Fibroblast of skin of right quadriceps (primary cell): ENCODE measurements at regions not wholly inside any gene's neighbourhood (a gene's known extent, or its start where the extent isn't known, plus 50 kb on each side); places are given as distances from the start of the nearest gene placed in this dataset.

ENCODE experiments used
- DNase-seq: peaks from one replicate; pipeline ENCODE4 v3.0.0-alpha.2; 2013

GRCh38 chr3:189455641-189456417 is 175.4 kb upstream of the TP63 start:
- DNase-seq: no peak

- peak; percentile 76 for DNase-seq
These were observed 174.0 kb upstream of the TP63 start for GRCh38 chr3:189457201-189457607.

DNA sequence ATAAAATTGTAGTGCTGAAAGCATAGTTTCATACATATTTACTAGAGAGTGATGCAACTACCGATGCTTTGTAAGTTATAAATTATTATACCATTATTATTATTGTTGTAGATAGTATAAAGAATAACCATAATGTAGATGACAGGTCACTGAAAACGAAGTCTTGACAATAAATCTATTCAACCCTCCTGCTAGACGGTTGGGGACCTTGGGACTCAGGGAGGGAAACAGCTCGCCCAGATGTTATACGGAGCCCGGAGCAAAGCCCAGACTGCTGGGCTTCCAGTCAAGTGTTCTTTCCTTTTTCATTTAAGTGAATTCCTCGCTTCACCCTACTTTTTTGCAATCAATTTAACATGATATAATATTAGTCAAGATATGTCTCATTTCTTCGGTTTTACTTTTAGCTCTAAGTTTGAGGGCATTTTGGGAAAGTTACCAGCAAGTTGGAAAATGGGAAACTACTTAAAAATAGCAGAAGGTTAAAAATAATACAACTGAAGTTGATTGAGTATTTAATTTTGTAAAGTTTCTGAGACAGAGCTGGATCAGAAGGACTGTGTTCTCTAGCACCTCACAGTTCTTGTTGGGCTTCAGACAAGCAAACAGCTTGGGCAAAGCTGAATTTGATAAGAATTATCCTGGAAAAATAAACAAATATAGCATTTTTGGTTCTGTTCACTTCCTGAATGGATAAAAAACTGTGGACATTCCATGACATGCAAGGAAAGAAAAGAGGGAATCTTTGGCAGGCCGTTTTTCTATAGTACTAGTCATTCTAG is 173.4 kb upstream of the TP63 start:
- peak; percentile 8 for DNase-seq

DNA sequence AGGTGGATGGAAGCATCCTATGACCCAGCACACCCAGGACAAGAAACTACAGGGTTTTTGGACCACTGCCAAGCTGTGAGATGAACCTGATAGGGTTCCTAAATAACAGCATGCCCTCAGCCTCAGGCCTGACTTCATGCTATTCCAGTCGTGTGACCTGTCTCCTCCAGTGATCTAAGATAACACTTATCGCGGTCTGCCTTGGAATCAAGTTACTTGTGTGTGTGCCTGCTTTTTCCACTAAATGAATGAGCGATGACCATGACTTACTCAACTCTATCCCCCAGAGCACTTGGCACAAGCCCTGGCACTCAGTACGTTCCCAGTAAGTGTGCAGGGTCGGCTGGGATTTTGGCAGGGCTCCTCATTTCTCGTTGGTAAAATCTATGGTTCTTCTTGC is 172.7 kb upstream of the TP63 start:
- DNase-seq: no peak

GRCh38 chr3:189459231-189459630 is 172.0 kb upstream of the TP63 start:
- DNase-seq: no peak

- DNase-seq: no peak
These were observed 170.7 kb upstream of the TP63 start for GRCh38 chr3:189460511-189460910.

DNA sequence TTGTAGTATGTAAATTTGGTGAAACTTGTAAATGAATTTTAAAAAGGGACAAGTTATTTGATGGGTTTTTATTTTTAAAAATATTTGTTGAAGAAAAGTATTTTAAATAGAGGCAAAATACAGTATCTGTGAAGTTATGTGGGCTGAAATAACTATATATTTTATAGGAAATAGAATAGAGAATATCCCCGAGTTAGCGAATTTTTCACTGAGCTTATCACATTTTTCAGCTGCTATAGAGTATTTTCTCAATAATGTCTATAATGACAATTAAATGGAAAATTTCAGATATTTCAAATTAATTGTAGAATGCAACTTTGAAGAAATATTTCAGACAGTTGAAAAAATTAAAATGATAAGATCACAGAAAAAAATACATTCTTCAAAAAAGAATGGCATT is 166.4 kb upstream of the TP63 start:
- DNase-seq: no peak

GRCh38 chr3:189466004-189466403 is 165.2 kb upstream of the TP63 start:
- no peak for DNase-seq

DNA sequence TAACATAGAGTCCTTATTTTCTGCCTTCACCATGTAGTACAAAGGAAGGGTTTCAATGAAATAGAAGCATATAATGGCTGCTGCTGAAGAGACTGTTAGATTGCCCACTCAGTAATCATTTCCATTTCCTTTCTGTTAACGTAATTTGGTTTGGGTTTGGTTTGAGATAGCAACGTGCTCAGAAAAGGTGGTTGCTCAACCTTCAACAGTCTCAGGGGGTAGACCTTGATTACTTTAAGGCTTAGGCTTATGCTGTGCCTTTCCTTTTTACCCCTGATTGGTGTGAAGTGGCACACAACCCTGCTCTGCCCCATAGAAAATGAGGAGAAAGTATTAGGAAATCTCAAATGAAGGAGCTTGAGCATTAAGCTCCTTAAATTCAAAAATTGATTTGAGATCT is 163.7 kb upstream of the TP63 start:
- no peak for DNase-seq

DNA sequence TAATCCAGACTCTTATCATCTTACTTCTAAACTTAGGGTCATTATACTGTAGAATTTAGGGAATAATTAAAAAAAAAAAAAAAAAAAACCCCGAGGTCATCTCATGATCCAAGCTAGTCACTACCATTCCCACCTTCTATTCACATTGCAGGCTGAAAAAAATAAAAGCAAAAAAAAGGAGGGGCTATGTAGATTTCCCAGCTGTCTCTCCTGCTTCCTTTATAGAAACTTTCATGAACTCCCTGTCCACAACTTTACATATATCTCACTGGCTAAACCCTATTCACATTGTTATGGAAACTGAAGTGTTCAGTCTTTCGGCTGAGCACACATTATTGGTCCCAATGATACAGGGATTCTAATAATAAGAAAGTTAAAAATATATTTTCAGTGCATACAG is 156.2 kb upstream of the TP63 start:
- DNase-seq: no peak

- DNase-seq: no peak
These were observed 153.6 kb upstream of the TP63 start for GRCh38 chr3:189477614-189478013.

GRCh38 chr3:189486556-189486955 is 144.6 kb upstream of the TP63 start:
- no peak for DNase-seq

DNA sequence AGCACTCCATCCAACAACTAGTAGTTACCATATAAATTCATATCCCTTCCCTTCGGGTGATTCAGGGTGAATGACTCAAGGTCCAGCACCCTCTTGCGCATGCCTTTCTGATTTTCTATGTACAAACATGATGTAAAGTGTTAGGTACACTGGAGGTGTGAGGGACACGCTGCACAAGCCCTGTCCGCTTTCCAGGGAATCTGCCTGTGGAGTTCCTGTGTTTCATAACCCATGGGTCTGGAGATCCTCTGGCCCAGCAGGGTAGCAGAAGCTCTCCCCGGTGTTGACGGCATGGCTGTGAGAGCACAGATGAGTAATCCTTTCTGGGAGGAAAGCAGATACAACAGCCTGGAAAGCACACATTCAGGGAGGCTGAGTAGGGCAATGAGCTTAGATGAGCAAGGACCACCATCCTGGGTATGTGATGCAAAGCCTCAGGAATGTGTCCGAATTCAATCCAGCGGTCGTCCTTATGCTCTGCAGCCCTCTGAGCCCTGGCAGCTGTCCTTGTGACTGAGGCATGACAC is 142.9 kb upstream of the TP63 start:
- peak; percentile 89 for DNase-seq

GRCh38 chr3:189490337-189490736 is 140.9 kb upstream of the TP63 start:
- no peak for DNase-seq

DNA sequence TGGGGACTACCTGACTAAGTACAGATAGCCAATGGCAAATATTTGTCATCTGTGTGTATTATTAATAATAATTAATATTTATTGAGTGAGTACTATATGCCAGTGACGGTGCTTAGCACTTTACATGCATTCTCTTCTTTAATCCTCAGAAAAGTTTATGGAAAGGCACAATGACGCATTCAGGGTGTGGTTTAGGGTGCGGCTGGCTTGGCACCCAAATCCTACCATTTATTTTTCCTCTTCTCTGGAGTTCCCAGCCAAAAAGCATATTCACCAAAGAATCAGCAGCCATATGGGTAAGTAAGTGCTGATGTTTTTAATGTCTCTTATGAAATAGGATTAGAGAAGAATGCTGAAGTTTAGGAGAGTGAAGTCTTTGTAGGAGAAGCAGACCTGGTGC is 140.4 kb upstream of the TP63 start:
- peak; percentile 7 for DNase-seq

- DNase-seq: no peak
These were observed 139.4 kb upstream of the TP63 start for GRCh38 chr3:189491831-189492230.

DNA sequence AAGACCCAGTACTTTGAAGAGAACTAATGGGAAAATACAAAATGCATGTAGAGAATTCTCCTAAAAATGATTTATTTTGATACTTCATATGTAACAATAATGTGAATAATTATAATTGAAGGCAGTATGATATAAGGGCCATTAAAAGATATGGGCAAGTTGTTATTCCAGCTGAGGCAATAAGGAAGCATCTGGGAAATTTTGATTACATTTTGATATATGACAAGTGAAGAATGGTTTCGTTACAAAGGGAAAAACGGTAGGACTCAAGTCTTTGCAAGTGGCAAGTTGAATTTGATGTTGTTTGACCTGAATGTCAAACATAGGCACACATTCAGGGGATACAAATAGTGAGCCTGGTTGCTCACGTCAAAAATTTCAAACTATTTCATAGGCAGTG is 137.9 kb upstream of the TP63 start:
- no peak for DNase-seq

- DNase-seq: no peak
These were observed 136.6 kb upstream of the TP63 start for GRCh38 chr3:189494632-189495031.

DNA sequence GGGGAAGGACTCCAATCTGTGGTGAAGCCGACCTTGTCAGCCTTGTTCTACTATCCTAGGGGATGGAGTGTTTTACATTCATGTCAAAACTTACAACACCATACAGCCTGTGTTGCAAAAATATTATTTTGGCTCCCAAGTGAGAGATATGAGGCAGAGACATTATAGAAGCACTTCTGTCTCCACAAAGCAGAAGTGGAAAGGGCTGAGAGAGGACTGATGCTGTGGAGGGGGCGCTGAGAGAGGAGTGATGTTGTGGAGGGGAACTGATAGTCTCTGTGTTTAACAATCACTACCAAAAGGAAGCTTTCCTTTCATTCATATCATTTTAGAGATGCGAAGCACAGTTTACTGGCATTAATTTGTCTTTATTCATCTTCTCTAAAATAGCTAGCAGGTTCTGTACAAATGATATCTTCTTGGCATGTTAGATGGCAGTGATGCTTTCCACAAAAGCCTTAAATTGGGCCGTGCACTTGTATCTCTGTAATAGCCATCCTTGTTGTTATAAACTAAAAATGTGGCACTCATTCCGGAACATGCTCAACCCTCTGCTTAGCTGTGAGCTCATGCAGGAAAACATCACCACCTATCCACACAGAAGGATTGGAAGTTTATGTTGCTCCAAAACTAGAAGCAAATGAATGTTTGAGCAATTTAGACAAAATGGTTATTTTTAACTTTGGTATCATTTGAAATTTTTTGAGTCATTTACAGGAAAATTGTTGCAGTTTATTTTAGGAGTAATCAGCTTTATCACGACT is 134.6 kb upstream of the TP63 start:
- no peak for DNase-seq

- no peak for DNase-seq
These were observed 132.0 kb upstream of the TP63 start for GRCh38 chr3:189498995-189499704.

DNA sequence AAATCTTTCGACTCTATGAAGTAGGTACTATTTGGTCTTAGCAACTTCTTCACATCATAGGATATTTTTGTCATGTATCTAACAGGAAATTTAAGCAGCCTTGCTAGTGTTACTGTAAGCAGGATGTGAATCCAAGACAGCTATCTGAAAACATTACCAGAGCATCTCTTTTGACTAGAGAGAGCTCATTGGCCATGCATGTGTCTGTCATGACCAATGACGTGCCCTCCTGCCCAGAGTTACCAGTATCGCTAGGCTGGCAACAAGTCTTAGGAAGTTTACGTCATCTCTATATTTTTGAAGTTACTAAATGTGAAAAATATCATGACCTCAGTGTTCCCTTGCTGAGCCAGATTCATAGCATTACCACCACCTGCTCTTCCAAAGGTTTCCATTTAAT is 130.9 kb upstream of the TP63 start:
- DNase-seq: no peak

- DNase-seq: no peak
These were observed 130.2 kb upstream of the TP63 start for GRCh38 chr3:189500798-189501495.
